H1 (cell line): ENCODE measurements at regions not wholly inside any gene's neighbourhood (a gene's known extent, or its start where the extent isn't known, plus 50 kb on each side); places are given as distances from the start of the nearest gene placed in this dataset.

Experiments used
- CTCF ChIA-PET: fragments of 300-600 bp; sonication (Branson Sonifier 250); formaldehyde crosslinking; loops from one replicate; lab custom pipeline; 2021; ENCODE audit not compliant: partially characterized antibody; lab: Charles Lee
- POLR2A ChIA-PET: fragments of 300-600 bp; sonication (Branson Sonifier 250); formaldehyde crosslinking; loops from one replicate; lab custom pipeline; 2021; ENCODE audit warnings: inconsistent platforms; ENCODE audit not compliant: partially characterized antibody; lab: Charles Lee
- DNase-seq, 2 experiments: peaks; one replicate each; pipeline versions ENCODE4 v3.0.0 to v3.0.0-alpha.2; 2010 to 2022; ENCODE audit warnings: low spot score in 2 of 2, low read depth in 1 of 2, mixed read lengths in 1 of 2
- FAIRE-seq: peaks from 2 replicates; lab custom pipeline; 2011; peaks lifted over from hg19 to GRCh38; lab: Jason Lieb, UNC
- H2AFZ ChIP-seq: 2 replicates; pipeline ENCODE4 v1.8.1; 2012; ENCODE audit warnings: low read length, inconsistent platforms
- H2AK5ac ChIP-seq: 2 replicates; pipeline ENCODE4 v1.6.1; 2013; ENCODE audit warnings: low read depth, low read length
- H2BK120ac ChIP-seq: replicated peaks from 2 replicates; pipeline ENCODE3; 2013; ENCODE audit warnings: low read depth, low read length, inconsistent platforms
- H2BK12ac ChIP-seq: 2 replicates; pipeline ENCODE4 v1.6.1; 2013; ENCODE audit warnings: low read depth, low read length
- H2BK15ac ChIP-seq: 2 replicates; pipeline ENCODE4 v1.6.1; 2013; ENCODE audit warnings: low read length
- H2BK20ac ChIP-seq: 2 replicates; pipeline ENCODE4 v1.6.1; 2013; ENCODE audit warnings: low read length
- H2BK5ac ChIP-seq: 2 replicates; pipeline ENCODE4 v1.6.1; 2013; ENCODE audit warnings: low read depth, low read length
- H3K14ac ChIP-seq: 2 replicates; pipeline ENCODE4 v1.6.1; 2013; ENCODE audit warnings: inconsistent platforms; ENCODE audit not compliant: insufficient read length
- H3K18ac ChIP-seq: 2 replicates; pipeline ENCODE4 v1.6.1; 2013; ENCODE audit warnings: low read length; ENCODE audit errors: extremely low read depth
- H3K23ac ChIP-seq: 2 replicates; pipeline ENCODE4 v1.6.1; 2013; ENCODE audit warnings: inconsistent platforms; ENCODE audit not compliant: insufficient read length
- H3K23me2 ChIP-seq: 2 replicates; pipeline ENCODE4 v1.6.1; 2013; ENCODE audit warnings: low read depth, low read length
- H3K27ac ChIP-seq: 2 replicates; pipeline ENCODE4 v1.6.1; 2011; ENCODE audit warnings: low read depth, low read length, inconsistent platforms
- H3K27me3 ChIP-seq, 4 experiments: replicated peaks in 1 of 4; 1 replicate in 1 of 4; 2 replicates in 3 of 4; pipeline versions ENCODE4 v1.6.1 to v1.8.1; 2011 to 2013; ENCODE audit warnings: low read length in 3 of 4, mild to moderate bottlenecking in 3 of 4, inconsistent platforms in 2 of 4, mixed read lengths in 2 of 4, moderate library complexity in 1 of 4; ENCODE audit not compliant: control insufficient read depth in 3 of 4, insufficient read depth in 3 of 4; ENCODE audit errors: extremely low read depth in 1 of 4
- H3K36me3 ChIP-seq, 4 experiments: 2 replicates each; pipeline versions ENCODE4 v1.6.1 to v1.8.1; 2011 to 2013; ENCODE audit warnings: mild to moderate bottlenecking in 4 of 4, low read length in 3 of 4, moderate library complexity in 2 of 4, control low read depth in 1 of 4, inconsistent platforms in 1 of 4; ENCODE audit not compliant: insufficient read depth in 4 of 4, control insufficient read depth in 2 of 4
- H3K4ac ChIP-seq: replicated peaks from 2 replicates; pipeline ENCODE3; 2013; ENCODE audit warnings: low read length, low read depth, mixed read lengths, inconsistent platforms; ENCODE audit not compliant: insufficient read length
- H3K4me1 ChIP-seq, 4 experiments: replicated peaks in 1 of 4; 1 replicate in 1 of 4; 2 replicates in 3 of 4; pipeline versions ENCODE4 v1.6.1 to v1.8.1; 2011 to 2013; ENCODE audit warnings: low read length in 3 of 4, inconsistent platforms in 2 of 4, mixed read lengths in 1 of 4; ENCODE audit not compliant: insufficient read depth in 4 of 4, control insufficient read depth in 3 of 4
- H3K4me2 ChIP-seq, 2 experiments: 2 replicates each; pipeline versions ENCODE4 v1.6.1 to v1.8.1; 2011 to 2013; ENCODE audit warnings: low read depth in 2 of 2, low read length in 2 of 2, control low read depth in 1 of 2, inconsistent platforms in 1 of 2, mild to moderate bottlenecking in 1 of 2; ENCODE audit not compliant: insufficient read depth in 1 of 2
- H3K4me3 ChIP-seq, 4 experiments: fragments of 200-600, 300-600 bp in 1 of 4; sonication (generic), shearing (Covaris generic), sonication (Bioruptor Twin) in 1 of 4; 2 replicates each; pipeline versions ENCODE4 v1.5.1 to v1.8.1; 2011 to 2016; ENCODE audit warnings: low read length in 4 of 4, low read depth in 3 of 4, control low read depth in 2 of 4, inconsistent platforms in 2 of 4, mild to moderate bottlenecking in 2 of 4, mixed read lengths in 1 of 4, moderate library complexity in 1 of 4; ENCODE audit not compliant: insufficient read depth in 2 of 4; ENCODE audit errors: extremely low read depth in 1 of 4
- H3K56ac ChIP-seq: replicated peaks from 2 replicates; pipeline ENCODE3; 2013; ENCODE audit warnings: low read depth, mild to moderate bottlenecking, mixed read lengths, low read length, inconsistent platforms; ENCODE audit not compliant: insufficient read length
- H3K79me1 ChIP-seq: 2 replicates; pipeline ENCODE4 v1.6.1; 2013; ENCODE audit warnings: low read depth, low read length, control low read depth
- H3K79me2 ChIP-seq, 2 experiments: 2 replicates each; pipeline versions ENCODE4 v1.6.1 to v1.8.1; 2012 to 2013; ENCODE audit warnings: low read length in 2 of 2, mild to moderate bottlenecking in 2 of 2, inconsistent platforms in 1 of 2; ENCODE audit not compliant: insufficient read depth in 2 of 2, control insufficient read depth in 1 of 2
- H3K9ac ChIP-seq, 4 experiments: replicated peaks in 1 of 4; 1 replicate in 1 of 4; 2 replicates in 3 of 4; pipeline versions ENCODE4 v1.6.1 to v1.8.1; 2011 to 2013; ENCODE audit warnings: low read depth in 3 of 4, low read length in 3 of 4, control low read depth in 2 of 4, mild to moderate bottlenecking in 2 of 4, moderate library complexity in 2 of 4, inconsistent platforms in 1 of 4; ENCODE audit errors: extremely low read depth in 1 of 4
- H3K9me3 ChIP-seq, 2 experiments: 2 replicates each; pipeline versions ENCODE4 v1.6.1 to v1.8.1; 2012 to 2013; ENCODE audit warnings: mild to moderate bottlenecking in 2 of 2, moderate library complexity in 2 of 2, control low read depth in 1 of 2, inconsistent platforms in 1 of 2, low read depth in 1 of 2, low read length in 1 of 2, mixed read lengths in 1 of 2; ENCODE audit not compliant: insufficient read depth in 2 of 2
- H4K20me1 ChIP-seq, 2 experiments: replicated peaks in 1 of 2; 2 replicates each; pipeline versions ENCODE3 to v1.8.1; 2011 to 2013; ENCODE audit warnings: inconsistent platforms in 2 of 2, low read length in 2 of 2, mild to moderate bottlenecking in 1 of 2; ENCODE audit not compliant: insufficient read depth in 2 of 2, control insufficient read depth in 1 of 2
- H4K5ac ChIP-seq: 2 replicates; pipeline ENCODE4 v1.6.1; 2013; ENCODE audit warnings: low read length, low read depth, mixed read lengths, inconsistent platforms; ENCODE audit not compliant: insufficient read length
- H4K8ac ChIP-seq: 2 replicates; pipeline ENCODE4 v1.8.0; 2013; ENCODE audit warnings: mild to moderate bottlenecking, moderate library complexity, low read length, inconsistent platforms; ENCODE audit not compliant: insufficient read depth; ENCODE audit errors: extremely low read depth
- H4K91ac ChIP-seq: replicated peaks from 2 replicates; pipeline ENCODE3; 2013; ENCODE audit warnings: low read length, mixed read lengths, inconsistent platforms; ENCODE audit not compliant: insufficient read length
- ATF2 ChIP-seq: IDR thresholded peaks from 2 replicates; pipeline ENCODE4 v1.6.1; 2012; ENCODE audit warnings: low read length, inconsistent platforms
- CTBP2 ChIP-seq: IDR thresholded peaks from 2 replicates; pipeline ENCODE4 v1.7.0; 2011; ENCODE audit warnings: borderline replicate concordance, mild to moderate bottlenecking, moderate library complexity, mixed read lengths, low read length; ENCODE audit not compliant: insufficient read depth, insufficient read length
- CTCF ChIP-seq, 3 experiments: IDR thresholded peaks; 1 replicate in 2 of 3; 2 replicates in 1 of 3; pipeline versions ENCODE4 v1.5.1 to v1.6.1; 2011; ENCODE audit warnings: low read length in 3 of 3, mild to moderate bottlenecking in 3 of 3, inconsistent platforms in 2 of 3, low read depth in 1 of 3, moderate library complexity in 1 of 3; ENCODE audit not compliant: insufficient read depth in 1 of 3; ENCODE audit errors: control extremely low read depth in 1 of 3
- FOSL1 ChIP-seq: IDR thresholded peaks from 2 replicates; pipeline ENCODE4 v1.6.1; 2011; ENCODE audit warnings: mild to moderate bottlenecking, low read depth, low read length, moderate library complexity; ENCODE audit not compliant: insufficient read depth
- KDM4A ChIP-seq: IDR thresholded peaks from one replicate; pipeline ENCODE4 v1.7.1; 2012; ENCODE audit warnings: low read depth, mild to moderate bottlenecking, moderate library complexity, low read length, inconsistent platforms; ENCODE audit not compliant: severe bottlenecking
- POLR2AphosphoS5 ChIP-seq: IDR thresholded peaks from 2 replicates; pipeline ENCODE4 v1.6.1; 2011; ENCODE audit warnings: low read depth, low read length
- SAP30 ChIP-seq: fragments of 300-600 bp; sonication (generic); IDR thresholded peaks from 2 replicates; pipeline ENCODE4 v1.7.1; 2012; ENCODE audit warnings: low read length, moderate library complexity, mild to moderate bottlenecking, inconsistent platforms; ENCODE audit not compliant: insufficient read depth, insufficient replicate concordance
- TBP ChIP-seq: IDR thresholded peaks from 2 replicates; pipeline ENCODE4 v1.6.1; 2011; ENCODE audit warnings: low read depth, low read length, improper control_type of control experiment
- TCF12 ChIP-seq: IDR thresholded peaks from 2 replicates; pipeline ENCODE4 v1.6.1; 2011; ENCODE audit warnings: low read depth, mild to moderate bottlenecking, low read length
- ZNF274 ChIP-seq: IDR thresholded peaks from 2 replicates; pipeline ENCODE4 v1.7.0; 2012; ENCODE audit warnings: low read length, borderline replicate concordance; ENCODE audit errors: extremely low read depth
- WGBS, 2 experiments: shearing (Covaris generic) in 1 of 2; methylation state at CpG; one replicate each; pipeline versions ENCODE4 v1.1.6 to v1.1.7; 2013 to 2015; ENCODE audit warnings: low lambda C conversion rate in 2 of 2, mixed read lengths in 2 of 2, inconsistent platforms in 1 of 2, low coverage in 1 of 2, missing lambda C conversion rate in 1 of 2; ENCODE audit not compliant: insufficient replicate concordance in 2 of 2, insufficient coverage in 1 of 2, insufficient read length in 1 of 2; ENCODE audit errors: extremely low coverage in 1 of 2, missing lambda C conversion rate in 1 of 2; 5-methylcytosine and 5-hydroxymethylcytosine counted together

GRCh38 chr7:131903315-131903714 is 346.9 kb upstream of the PODXL start:
- Histone ChIP-seq H3K36me3 (no peaks in the 10 kb centered on the region), H3K4me2 (no peak overlapping the region), H3K79me2 (no peaks in the 10 kb centered on the region), H3K27ac (no peak overlapping the region), H3K4ac (no peak overlapping the region), H3K4me3 (no peak overlapping the region), H4K8ac (no peak overlapping the region), H2AK5ac (no peak overlapping the region), H3K4me1 (no peaks in the 10 kb centered on the region), H2BK12ac (no peak overlapping the region), H3K23me2 (no peaks in the 10 kb centered on the region), H3K18ac (no peak overlapping the region), H2AFZ (no peak overlapping the region), H3K56ac (no peak overlapping the region), H3K79me1 (no peaks in the 10 kb centered on the region), H2BK20ac (no peak overlapping the region), H3K23ac (no peak overlapping the region), H2BK15ac (no peak overlapping the region), H4K91ac (no peak overlapping the region), H3K9me3 (no peaks in the 10 kb centered on the region), H3K14ac (no peak overlapping the region), H2BK120ac (no peak overlapping the region), H2BK5ac (no peak overlapping the region), H4K5ac (no peak overlapping the region), H3K27me3 (peaks cover 0 to 7% (median 4%) of the 10 kb centered on the region in 4 experiments; a peak in 5 of 7 replicates), H3K9ac (no peak overlapping the region), H4K20me1 (no peaks in the 10 kb centered on the region)
- ChIA-PET CTCF (no interaction called here), POLR2A (no interaction called here)
- FAIRE-seq (no peak), DNase-seq (no peak)
- WGBS, 2 experiments = 76% methylated on average over 1 of the region's 1 CpG; no CpG with 5 or more reads in 1 of the 2 experiments
- TF ChIP-seq SAP30 = no peak
- TF ChIP-seq TBP = no peak
- no peak for TF ChIP-seq TCF12
- TF ChIP-seq ZNF274 = no peak
- TF ChIP-seq KDM4A = no peak
- no peak for TF ChIP-seq FOSL1
- TF ChIP-seq POLR2AphosphoS5 = no peak
- no peak for TF ChIP-seq ATF2
- no peak for TF ChIP-seq CTCF (IDR thresholded peaks at IDR 0.05; ENCODE audit: control extremely low read depth in 1 of 3, insufficient read depth in 1 of 3, low read depth in 1 of 3, low read length in 3 of 3)
- TF ChIP-seq CTBP2 = no peak
